Activated CD8-positive, alpha-beta T cell treated with anti-CD3 and anti-CD28 coated beads for 36 hours (primary cell): ENCODE measurements at regions not wholly inside any gene's neighbourhood (a gene's known extent, or its start where the extent isn't known, plus 50 kb on each side); places are given as distances from the start of the nearest gene placed in this dataset.

Experiments used
- ATAC-seq: fragments of 200-7000 bp; cut with Tn5 transposase; one replicate; pipeline ENCODE4 v1.10.0; 2021; ENCODE audit warnings: mild to moderate bottlenecking, moderate library complexity
- CTCF ChIA-PET: fragments of 350-600 bp; sonication (Branson Sonifier 250); formaldehyde crosslinking; loops from one replicate; lab custom pipeline; 2021; ENCODE audit warnings: antibody characterized with exemption; lab: Charles Lee
- POLR2A ChIA-PET: fragments of 350-600 bp; sonication (Branson Sonifier 250); formaldehyde crosslinking; loops from one replicate; lab custom pipeline; 2021; ENCODE audit warnings: antibody characterized with exemption; lab: Charles Lee
- DNase-seq: peaks from one replicate; pipeline ENCODE4 v3.0.0-alpha.2; 2020
- H3K27ac Mint-ChIP-seq: one replicate; pipeline ENCODE4 v1.8.0; 2021; ENCODE audit warnings: mild to moderate bottlenecking, mixed read lengths
- H3K27me3 Mint-ChIP-seq: one replicate; pipeline ENCODE4 v1.8.0; 2021; ENCODE audit warnings: mixed read lengths
- H3K36me3 Mint-ChIP-seq: one replicate; pipeline ENCODE4 v1.8.0; 2021; ENCODE audit warnings: low read depth, mixed read lengths
- H3K4me1 Mint-ChIP-seq: one replicate; pipeline ENCODE4 v1.8.0; 2021; ENCODE audit warnings: low read depth, mixed read lengths
- H3K4me3 Mint-ChIP-seq: one replicate; pipeline ENCODE4 v1.8.0; 2021; ENCODE audit warnings: mild to moderate bottlenecking, moderate library complexity, mixed read lengths
- H3K9me3 Mint-ChIP-seq: one replicate; pipeline ENCODE4 v1.8.0; 2021; ENCODE audit warnings: mixed read lengths
- intact Hi-C: fragments of 100-400 bp; cut with micrococcal nuclease; formaldehyde crosslinking; loops from one replicate; pipeline ENCODE4 v1.10.0; 2022
- TF ChIP-seq, protein P1 (sequence below): fragments of 200-600 bp; IDR thresholded peaks from one replicate; pipeline ENCODE4 v1.8.0; 2022; ENCODE audit warnings: antibody characterized with exemption, mild to moderate bottlenecking

GRCh38 chr1:184919892-184920291 is 54.4 kb downstream of the NIBAN1 start:
- DNase-seq: no peak
- POLR2A ChIA-PET: no interaction called here
- Mint-ChIP-seq H3K27me3 (peaks cover 6% of the 10 kb centered on the region), H3K36me3 (no peaks in the 10 kb centered on the region), H3K4me3 (no peak overlapping the region), H3K9me3 (no peaks in the 10 kb centered on the region), H3K4me1 (peaks cover 6% of the 10 kb centered on the region), H3K27ac (no peak overlapping the region)
- CTCF ChIA-PET: no interaction called here
- TF ChIP-seq, protein P1, sequence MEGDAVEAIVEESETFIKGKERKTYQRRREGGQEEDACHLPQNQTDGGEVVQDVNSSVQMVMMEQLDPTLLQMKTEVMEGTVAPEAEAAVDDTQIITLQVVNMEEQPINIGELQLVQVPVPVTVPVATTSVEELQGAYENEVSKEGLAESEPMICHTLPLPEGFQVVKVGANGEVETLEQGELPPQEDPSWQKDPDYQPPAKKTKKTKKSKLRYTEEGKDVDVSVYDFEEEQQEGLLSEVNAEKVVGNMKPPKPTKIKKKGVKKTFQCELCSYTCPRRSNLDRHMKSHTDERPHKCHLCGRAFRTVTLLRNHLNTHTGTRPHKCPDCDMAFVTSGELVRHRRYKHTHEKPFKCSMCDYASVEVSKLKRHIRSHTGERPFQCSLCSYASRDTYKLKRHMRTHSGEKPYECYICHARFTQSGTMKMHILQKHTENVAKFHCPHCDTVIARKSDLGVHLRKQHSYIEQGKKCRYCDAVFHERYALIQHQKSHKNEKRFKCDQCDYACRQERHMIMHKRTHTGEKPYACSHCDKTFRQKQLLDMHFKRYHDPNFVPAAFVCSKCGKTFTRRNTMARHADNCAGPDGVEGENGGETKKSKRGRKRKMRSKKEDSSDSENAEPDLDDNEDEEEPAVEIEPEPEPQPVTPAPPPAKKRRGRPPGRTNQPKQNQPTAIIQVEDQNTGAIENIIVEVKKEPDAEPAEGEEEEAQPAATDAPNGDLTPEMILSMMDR: no peak
- intact Hi-C loops: no loop called here
- ATAC-seq: no peak

DNA sequence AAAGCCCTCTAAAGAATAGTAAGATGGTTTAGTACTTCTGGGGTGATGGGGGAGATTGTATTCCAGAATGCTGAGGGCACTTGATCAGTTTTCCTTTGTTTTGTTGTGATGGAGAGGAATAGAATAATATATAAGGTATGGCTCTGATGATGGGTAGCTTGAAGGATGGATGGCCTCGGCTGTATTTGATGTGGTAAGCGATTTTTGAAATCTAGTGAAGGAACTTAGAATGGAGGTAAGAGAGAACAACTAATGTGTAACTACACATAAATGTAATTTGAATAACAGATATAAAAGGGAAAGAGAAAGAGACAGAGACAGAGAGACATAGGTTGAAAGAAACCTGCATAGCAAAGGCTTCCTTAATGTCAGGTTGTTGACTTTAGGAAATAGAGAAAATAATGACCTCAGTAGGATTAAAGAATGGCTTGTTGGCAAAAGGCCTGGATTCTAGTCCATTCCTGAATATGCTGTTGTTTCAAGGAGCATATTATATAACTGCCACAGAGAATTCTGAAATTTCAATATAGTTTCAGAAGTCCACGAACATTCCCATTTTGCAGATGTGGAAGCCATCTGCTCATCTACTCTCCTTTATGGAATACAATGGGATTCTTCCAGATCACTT is 58.7 kb downstream of the NIBAN1 start:
- H3K27me3 Mint-ChIP-seq: peaks cover 6% of the 10 kb centered on the region
- no peaks in the 10 kb centered on the region for H3K36me3 Mint-ChIP-seq
- TF ChIP-seq, protein P1: no peak
- intact Hi-C loops: no loop called here
- no peaks in the 10 kb centered on the region for H3K9me3 Mint-ChIP-seq
- no peak overlapping the region for H3K27ac Mint-ChIP-seq
- ATAC-seq (no peak), DNase-seq (no peak)
- POLR2A ChIA-PET: no interaction called here
- H3K4me3 Mint-ChIP-seq: no peak overlapping the region
- peaks cover 6% of the 10 kb centered on the region for H3K4me1 Mint-ChIP-seq
- CTCF ChIA-PET: interaction anchor here (1.0 kb wide), 1 partner anchor 110 kb away, joined by 3 read pairs; no protein-coding TSS in a partner anchor

GRCh38 chr1:184914149-184914548 is 60.2 kb downstream of the NIBAN1 start:
- CTCF ChIA-PET: no interaction called here
- intact Hi-C loops: no loop called here
- no peak for DNase-seq
- peaks cover 3% of the 10 kb centered on the region for H3K4me1 Mint-ChIP-seq
- POLR2A ChIA-PET: no interaction called here
- H3K9me3 Mint-ChIP-seq: no peaks in the 10 kb centered on the region
- TF ChIP-seq, protein P1: no peak
- no peak overlapping the region for H3K4me3 Mint-ChIP-seq
- peaks cover 6% of the 10 kb centered on the region for H3K27me3 Mint-ChIP-seq
- H3K36me3 Mint-ChIP-seq: no peaks in the 10 kb centered on the region
- no peak overlapping the region for H3K27ac Mint-ChIP-seq
- no peak for ATAC-seq

GRCh38 chr1:184912392-184912791 is 61.9 kb downstream of the NIBAN1 start:
- Mint-ChIP-seq H3K4me1 (no peaks in the 10 kb centered on the region), H3K9me3 (no peaks in the 10 kb centered on the region), H3K27me3 (no peaks in the 10 kb centered on the region), H3K36me3 (no peaks in the 10 kb centered on the region), H3K27ac (no peak overlapping the region), H3K4me3 (no peak overlapping the region)
- ATAC-seq (no peak), DNase-seq (no peak)
- TF ChIP-seq, protein P1: no peak
- CTCF ChIA-PET: no interaction called here
- POLR2A ChIA-PET: no interaction called here
- intact Hi-C loops: no loop called here

- no peaks in the 10 kb centered on the region for H3K4me1 Mint-ChIP-seq
- ChIA-PET POLR2A (no interaction called here), CTCF (no interaction called here)
- H3K36me3 Mint-ChIP-seq: no peaks in the 10 kb centered on the region
- no peak overlapping the region for H3K4me3 Mint-ChIP-seq
- ATAC-seq: no peak
- intact Hi-C loops: no loop called here
- DNase-seq: no peak
- H3K9me3 Mint-ChIP-seq: no peaks in the 10 kb centered on the region
- H3K27ac Mint-ChIP-seq: no peak overlapping the region
- TF ChIP-seq, protein P1: no peak
- no peaks in the 10 kb centered on the region for H3K27me3 Mint-ChIP-seq
Observed at GRCh38 chr1:184911830-184912229, 62.5 kb downstream of the NIBAN1 start.
